ENCODE measurements at regions not wholly inside any gene's neighbourhood (a gene's known extent, or its start where the extent isn't known, plus 50 kb on each side); places are given as distances from the start of the nearest gene placed in this dataset.
A peak's percentile ranks its signal among the peaks of the same experiment; 100 is the strongest.
"Not testable (repeated sequence)": the region's sequence is repeated elsewhere in the genome, so short reads cannot be mapped to it uniquely, and the experiment has no call there.

GRCh38 chr11:115633977-115634376, 129.8 kb upstream of the CADM1 start:
- DNase-seq = not testable (repeated sequence)

- no peak for DNase-seq
Measured at GRCh38 chr11:115632061-115632460, 127.8 kb upstream of the CADM1 start.

- no peak for DNase-seq
Measured at GRCh38 chr11:115631609-115632008, 127.4 kb upstream of the CADM1 start.

- peak; percentile 87 for DNase-seq
Measured at GRCh38 chr11:115630214-115630613, 126.0 kb upstream of the CADM1 start.

GRCh38 chr11:115629456-115630015, 125.3 kb upstream of the CADM1 start:
- no peak for DNase-seq

- DNase-seq = no peak
Measured at GRCh38 chr11:115627666-115628460, 123.6 kb upstream of the CADM1 start.

- DNase-seq = no peak
Measured at GRCh38 chr11:115627071-115627470, 122.9 kb upstream of the CADM1 start.

- no peak for DNase-seq
Measured at GRCh38 chr11:115626414-115626813, 122.2 kb upstream of the CADM1 start.

- DNase-seq = no peak
Measured at GRCh38 chr11:115625502-115625901, 121.3 kb upstream of the CADM1 start.

- no peak for DNase-seq
Measured at GRCh38 chr11:115624065-115624464, 119.8 kb upstream of the CADM1 start.

- peak; percentile 93 for DNase-seq
Measured at GRCh38 chr11:115623021-115623451, 118.8 kb upstream of the CADM1 start.

- peak; percentile 67 for DNase-seq
Measured at GRCh38 chr11:115618428-115618827, 114.2 kb upstream of the CADM1 start.

- DNase-seq = no peak
Measured at GRCh38 chr11:115617767-115618166, 113.6 kb upstream of the CADM1 start.

GRCh38 chr11:115616971-115617370, 112.8 kb upstream of the CADM1 start:
- no peak for DNase-seq

GRCh38 chr11:115613986-115614632, 109.9 kb upstream of the CADM1 start:
- DNase-seq = peak; percentile 88

- DNase-seq = no peak
Measured at GRCh38 chr11:115613004-115613403, 108.8 kb upstream of the CADM1 start.

- DNase-seq = no peak
Measured at GRCh38 chr11:115612046-115612730, 108.0 kb upstream of the CADM1 start.

- DNase-seq = no peak
Measured at GRCh38 chr11:115611343-115611742, 107.1 kb upstream of the CADM1 start.

- DNase-seq = no peak
Measured at GRCh38 chr11:115610908-115611307, 106.7 kb upstream of the CADM1 start.

- not testable (repeated sequence) for DNase-seq
Measured at GRCh38 chr11:115610234-115610633, 106.0 kb upstream of the CADM1 start.

- DNase-seq = no peak
Measured at GRCh38 chr11:115608976-115609375, 104.8 kb upstream of the CADM1 start.

- DNase-seq = no peak
Measured at GRCh38 chr11:115607621-115608221, 103.5 kb upstream of the CADM1 start.
